ENCODE measurements at regions not wholly inside any gene's neighbourhood (a gene's known extent, or its start where the extent isn't known, plus 50 kb on each side); places are given as distances from the start of the nearest gene placed in this dataset.

GRCh38 chr15:69518806-69519205, 66.2 kb downstream of the RPLP1 start:
- Histone ChIP-seq H3K27me3 (ENCODE audit: control insufficient read depth, insufficient read depth, low read length) (peaks cover 21% of the 10 kb centered on the region), H3K4me3 (ENCODE audit: low read length) (no peak overlapping the region), H3K27ac (ENCODE audit: low read length) (no peak overlapping the region), H3K36me3 (ENCODE audit: control insufficient read depth, insufficient read depth, low read length) (no peaks in the 10 kb centered on the region), H3K4me1 (ENCODE audit: control insufficient read depth, insufficient read depth, low read length) (peaks cover 7% of the 10 kb centered on the region), H3K9me3 (ENCODE audit: control insufficient read depth, low read depth, low read length) (no peaks in the 10 kb centered on the region)
- WGBS (ENCODE audit: insufficient coverage, low lambda C conversion rate), result 100% methylated on average over 1 of the region's 2 CpGs
- no peak for DNase-seq

GRCh38 chr15:69520067-69520466, 67.4 kb downstream of the RPLP1 start:
- WGBS (ENCODE audit: insufficient coverage, low lambda C conversion rate), result no CpG with 5 or more reads among the region's 1 CpG
- no peak overlapping the region for H3K27ac ChIP-seq (ENCODE audit: low read length)
- peaks cover 19% of the 10 kb centered on the region for H3K27me3 ChIP-seq (ENCODE audit: control insufficient read depth, insufficient read depth, low read length)
- no peaks in the 10 kb centered on the region for H3K36me3 ChIP-seq (ENCODE audit: control insufficient read depth, insufficient read depth, low read length)
- H3K4me1 ChIP-seq (ENCODE audit: control insufficient read depth, insufficient read depth, low read length), result peaks cover 18% of the 10 kb centered on the region
- no peaks in the 10 kb centered on the region for H3K9me3 ChIP-seq (ENCODE audit: control insufficient read depth, low read depth, low read length)
- DNase-seq, result no peak
- no peak overlapping the region for H3K4me3 ChIP-seq (ENCODE audit: low read length)

- H3K36me3 ChIP-seq (ENCODE audit: control insufficient read depth, insufficient read depth, low read length), result no peaks in the 10 kb centered on the region
- peaks cover 20% of the 10 kb centered on the region for H3K4me1 ChIP-seq (ENCODE audit: control insufficient read depth, insufficient read depth, low read length)
- no CpG with 5 or more reads among the region's 2 CpGs for WGBS (ENCODE audit: insufficient coverage, low lambda C conversion rate)
- H3K27me3 ChIP-seq (ENCODE audit: control insufficient read depth, insufficient read depth, low read length), result peaks cover 25% of the 10 kb centered on the region
- DNase-seq, result peak; percentile 16 to 58
- no peak overlapping the region for H3K4me3 ChIP-seq (ENCODE audit: low read length)
- H3K9me3 ChIP-seq (ENCODE audit: control insufficient read depth, low read depth, low read length), result peaks cover 3% of the 10 kb centered on the region
- no peak overlapping the region for H3K27ac ChIP-seq (ENCODE audit: low read length)
These were observed 69.7 kb downstream of the RPLP1 start for GRCh38 chr15:69522361-69522760.

GRCh38 chr15:69523010-69524001, 70.7 kb downstream of the RPLP1 start:
- Histone ChIP-seq H3K4me3 (ENCODE audit: low read length) (no peak overlapping the region), H3K9me3 (ENCODE audit: control insufficient read depth, low read depth, low read length) (peaks cover 3% of the 10 kb centered on the region), H3K27ac (ENCODE audit: low read length) (no peak overlapping the region), H3K27me3 (ENCODE audit: control insufficient read depth, insufficient read depth, low read length) (peaks cover 31% of the 10 kb centered on the region), H3K4me1 (ENCODE audit: control insufficient read depth, insufficient read depth, low read length) (peaks cover 20% of the 10 kb centered on the region), H3K36me3 (ENCODE audit: control insufficient read depth, insufficient read depth, low read length) (no peaks in the 10 kb centered on the region)
- peak; percentile 65 to 70 for DNase-seq
- no CpG with 5 or more reads among the region's 5 CpGs for WGBS (ENCODE audit: insufficient coverage, low lambda C conversion rate)

GRCh38 chr15:69524296-69524695, 71.7 kb downstream of the RPLP1 start:
- H3K27ac ChIP-seq (ENCODE audit: low read length), result no peak overlapping the region
- peaks cover 37% of the 10 kb centered on the region for H3K27me3 ChIP-seq (ENCODE audit: control insufficient read depth, insufficient read depth, low read length)
- H3K4me3 ChIP-seq (ENCODE audit: low read length), result no peak overlapping the region
- peaks cover 20% of the 10 kb centered on the region for H3K4me1 ChIP-seq (ENCODE audit: control insufficient read depth, insufficient read depth, low read length)
- no peaks in the 10 kb centered on the region for H3K36me3 ChIP-seq (ENCODE audit: control insufficient read depth, insufficient read depth, low read length)
- no CpG with 5 or more reads among the region's 6 CpGs for WGBS (ENCODE audit: insufficient coverage, low lambda C conversion rate)
- DNase-seq, result peak; percentile 81 to 93
- H3K9me3 ChIP-seq (ENCODE audit: control insufficient read depth, low read depth, low read length), result peaks cover 3% of the 10 kb centered on the region

- DNase-seq, result no peak
- WGBS (ENCODE audit: insufficient coverage, low lambda C conversion rate), result 40% methylated on average over 1 of the region's 7 CpGs
- Histone ChIP-seq H3K27me3 (ENCODE audit: control insufficient read depth, insufficient read depth, low read length) (peaks cover 38% of the 10 kb centered on the region), H3K27ac (ENCODE audit: low read length) (no peak overlapping the region), H3K4me1 (ENCODE audit: control insufficient read depth, insufficient read depth, low read length) (peaks cover 20% of the 10 kb centered on the region), H3K9me3 (ENCODE audit: control insufficient read depth, low read depth, low read length) (peaks cover 3% of the 10 kb centered on the region), H3K36me3 (ENCODE audit: control insufficient read depth, insufficient read depth, low read length) (no peaks in the 10 kb centered on the region), H3K4me3 (ENCODE audit: low read length) (no peak overlapping the region)
These were observed 72.2 kb downstream of the RPLP1 start for GRCh38 chr15:69524814-69525213.

DNA sequence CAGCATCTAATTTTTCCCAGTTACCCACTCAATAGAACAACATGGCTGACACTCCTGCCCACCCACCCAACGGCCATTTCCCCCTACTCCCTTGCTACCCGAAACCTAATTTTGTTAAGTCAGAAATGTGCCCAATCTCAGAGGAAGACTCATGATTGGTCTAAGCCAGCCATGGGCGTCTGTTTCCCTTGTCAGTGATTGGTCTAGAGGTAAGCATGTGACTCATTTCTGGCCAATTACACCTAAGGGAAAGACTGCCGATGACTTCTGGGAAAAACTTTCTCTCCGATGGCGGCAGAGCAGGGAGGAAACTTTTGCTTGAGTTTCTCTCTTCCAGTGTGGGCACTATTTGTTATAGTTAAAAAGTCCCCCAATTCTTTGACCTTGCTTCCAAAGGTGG, 72.9 kb downstream of the RPLP1 start:
- Histone ChIP-seq H3K9me3 (ENCODE audit: control insufficient read depth, low read depth, low read length) (peaks cover 3% of the 10 kb centered on the region), H3K4me3 (ENCODE audit: low read length) (no peak overlapping the region), H3K27ac (ENCODE audit: low read length) (no peak overlapping the region), H3K27me3 (ENCODE audit: control insufficient read depth, insufficient read depth, low read length) (peaks cover 44% of the 10 kb centered on the region), H3K36me3 (ENCODE audit: control insufficient read depth, insufficient read depth, low read length) (no peaks in the 10 kb centered on the region), H3K4me1 (ENCODE audit: control insufficient read depth, insufficient read depth, low read length) (peaks cover 20% of the 10 kb centered on the region)
- 100% methylated on average over 1 of the region's 6 CpGs for WGBS (ENCODE audit: insufficient coverage, low lambda C conversion rate)
- DNase-seq, result no peak

- Histone ChIP-seq H3K9me3 (ENCODE audit: control insufficient read depth, low read depth, low read length) (peaks cover 3% of the 10 kb centered on the region), H3K27me3 (ENCODE audit: control insufficient read depth, insufficient read depth, low read length) (peaks cover 47% of the 10 kb centered on the region), H3K4me3 (ENCODE audit: low read length) (no peak overlapping the region), H3K27ac (ENCODE audit: low read length) (no peak overlapping the region), H3K36me3 (ENCODE audit: control insufficient read depth, insufficient read depth, low read length) (no peaks in the 10 kb centered on the region), H3K4me1 (ENCODE audit: control insufficient read depth, insufficient read depth, low read length) (peaks cover 20% of the 10 kb centered on the region)
- no CpG with 5 or more reads among the region's 17 CpGs for WGBS (ENCODE audit: insufficient coverage, low lambda C conversion rate)
- no peak for DNase-seq
These were observed 73.8 kb downstream of the RPLP1 start for GRCh38 chr15:69526081-69527061.

GRCh38 chr15:69529141-69529540, 76.5 kb downstream of the RPLP1 start:
- Histone ChIP-seq H3K4me1 (ENCODE audit: control insufficient read depth, insufficient read depth, low read length) (peaks cover 10% of the 10 kb centered on the region), H3K4me3 (ENCODE audit: low read length) (no peak overlapping the region), H3K27me3 (ENCODE audit: control insufficient read depth, insufficient read depth, low read length) (peaks cover 55% of the 10 kb centered on the region), H3K9me3 (ENCODE audit: control insufficient read depth, low read depth, low read length) (peaks cover 3% of the 10 kb centered on the region), H3K27ac (ENCODE audit: low read length) (no peak overlapping the region), H3K36me3 (ENCODE audit: control insufficient read depth, insufficient read depth, low read length) (no peaks in the 10 kb centered on the region)
- no CpG with 5 or more reads among the region's 5 CpGs for WGBS (ENCODE audit: insufficient coverage, low lambda C conversion rate)
- DNase-seq, result no peak

DNA sequence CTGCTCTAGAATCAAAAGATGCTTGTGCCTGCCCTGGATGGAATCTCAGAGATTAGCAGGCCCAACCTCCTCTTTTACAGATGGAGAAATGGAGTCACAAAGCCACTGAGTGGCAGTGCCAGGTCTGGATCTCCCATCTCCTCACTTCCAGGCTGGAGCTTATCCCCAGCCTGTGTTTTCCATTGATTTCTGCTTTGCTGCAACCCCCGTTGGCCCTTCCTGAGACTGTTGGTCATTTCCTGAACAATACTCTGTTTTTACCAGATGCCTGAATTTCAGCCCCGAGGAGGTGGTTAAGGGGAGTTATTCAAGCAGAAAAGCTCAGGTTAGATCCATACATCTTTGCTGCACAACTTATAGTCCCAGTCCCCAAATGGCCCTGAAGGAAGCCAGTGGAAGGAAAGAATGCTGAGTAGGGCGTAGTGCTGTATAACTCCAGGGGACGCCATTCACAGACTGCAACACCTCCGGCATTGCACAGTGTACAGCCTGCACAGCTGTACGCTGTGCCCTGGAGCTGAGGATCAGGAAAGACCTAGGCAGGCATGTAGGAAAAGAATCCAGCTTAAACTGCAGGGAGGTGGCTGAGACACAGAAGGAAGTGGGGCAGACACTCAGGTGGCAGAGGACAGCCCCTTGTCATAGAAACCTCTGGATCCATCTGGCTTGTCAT, 77.5 kb downstream of the RPLP1 start:
- Histone ChIP-seq H3K9me3 (ENCODE audit: control insufficient read depth, low read depth, low read length) (peaks cover 3% of the 10 kb centered on the region), H3K27ac (ENCODE audit: low read length) (no peak overlapping the region), H3K27me3 (ENCODE audit: control insufficient read depth, insufficient read depth, low read length) (peaks cover 55% of the 10 kb centered on the region), H3K36me3 (ENCODE audit: control insufficient read depth, insufficient read depth, low read length) (no peaks in the 10 kb centered on the region), H3K4me1 (ENCODE audit: control insufficient read depth, insufficient read depth, low read length) (peaks cover 2% of the 10 kb centered on the region), H3K4me3 (ENCODE audit: low read length) (no peak overlapping the region)
- no CpG with 5 or more reads among the region's 6 CpGs for WGBS (ENCODE audit: insufficient coverage, low lambda C conversion rate)
- no peak for DNase-seq
